Right atrium auricular region (tissue), 2 donors: ENCODE measurements at regions not wholly inside any gene's neighbourhood (a gene's known extent, or its start where the extent isn't known, plus 50 kb on each side); places are given as distances from the start of the nearest gene placed in this dataset.

Source experiments
- DNase-seq: peaks from one replicate; pipeline ENCODE4 v3.0.0-alpha.2; 2019; ENCODE audit warnings: low spot score
- H3K27ac ChIP-seq, 2 donors: fragments of 200-600 bp; sonication (generic); 1 replicate in 1 of 2; 2 replicates in 1 of 2; pipeline ENCODE4 v1.5.1; 2016 to 2019
- H3K27me3 ChIP-seq, 2 donors: fragments of 200-600 bp; sonication (generic); one replicate each; pipeline versions ENCODE4 v1.5.1 to v1.6.0; 2017 to 2019
- H3K36me3 ChIP-seq: fragments of 200-600 bp; sonication (generic); one replicate; pipeline ENCODE4 v1.5.1; 2016
- H3K4me1 ChIP-seq, 2 donors: fragments of 200-600 bp; sonication (generic); one replicate each; pipeline versions ENCODE4 v1.5.1 to v1.6.0; 2017 to 2019
- H3K4me3 ChIP-seq, 2 donors: fragments of 200-600 bp; sonication (generic); 1 replicate in 1 of 2; 2 replicates in 1 of 2; pipeline ENCODE4 v1.5.1; 2017 to 2019; ENCODE audit warnings: mild to moderate bottlenecking in 1 of 2, moderate library complexity in 1 of 2
- H3K9me3 ChIP-seq, 2 donors: fragments of 200-600 bp; sonication (generic); one replicate each; pipeline ENCODE4 v1.5.1; 2019
- CTCF ChIP-seq, 2 donors: fragments of 200-600 bp; sonication (generic); IDR thresholded peaks; one replicate each; pipeline ENCODE4 v1.5.1; 2019; ENCODE audit warnings: antibody characterized with exemption in 2 of 2

DNA sequence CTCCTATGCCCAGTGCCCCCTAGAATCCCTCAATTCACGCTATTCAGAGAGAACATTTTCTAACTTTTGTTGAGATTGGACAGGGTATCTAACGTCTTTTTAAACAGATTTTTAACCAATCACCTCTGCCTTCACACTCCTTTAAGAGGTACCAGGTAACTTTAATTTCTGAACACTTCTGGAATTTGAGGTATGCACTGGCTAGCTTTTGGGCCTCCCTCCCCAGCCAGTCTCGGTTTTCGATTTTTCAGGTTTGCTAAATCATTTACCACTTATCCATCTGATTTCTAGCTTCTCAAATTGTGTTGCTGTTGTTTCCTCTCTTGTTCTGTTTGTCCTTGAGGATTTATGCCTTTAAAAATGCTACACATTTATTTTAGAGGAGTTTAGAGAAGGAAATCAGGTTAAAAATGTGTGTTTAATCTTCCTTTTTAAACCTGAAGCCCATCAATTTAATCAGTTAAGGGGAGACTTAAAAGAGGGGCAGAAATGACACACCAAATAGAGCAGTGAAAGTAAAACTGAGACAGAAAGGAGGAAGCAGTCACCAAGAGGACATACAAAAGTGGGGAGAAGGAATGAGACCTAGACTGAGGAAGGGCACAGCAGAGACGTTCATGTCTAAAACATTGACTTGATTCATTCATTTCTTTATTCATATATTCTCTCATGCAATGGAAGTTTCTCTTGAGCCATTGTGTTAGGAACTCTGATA is 139.6 kb upstream of the HTR2A start:
- no peak for DNase-seq
- no peaks in the 10 kb centered on the region for H3K4me1 ChIP-seq
- no peak for TF ChIP-seq CTCF (IDR thresholded peaks at IDR 0.05)
- no peaks in the 10 kb centered on the region for H3K27me3 ChIP-seq
- H3K27ac ChIP-seq: no peak overlapping the region
- H3K4me3 ChIP-seq: no peak overlapping the region
- no peaks in the 10 kb centered on the region for H3K36me3 ChIP-seq
- no peaks in the 10 kb centered on the region for H3K9me3 ChIP-seq

GRCh38 chr13:47033216-47033615 is 136.4 kb upstream of the HTR2A start:
- TF ChIP-seq CTCF (IDR thresholded peaks at IDR 0.05): no peak

DNA sequence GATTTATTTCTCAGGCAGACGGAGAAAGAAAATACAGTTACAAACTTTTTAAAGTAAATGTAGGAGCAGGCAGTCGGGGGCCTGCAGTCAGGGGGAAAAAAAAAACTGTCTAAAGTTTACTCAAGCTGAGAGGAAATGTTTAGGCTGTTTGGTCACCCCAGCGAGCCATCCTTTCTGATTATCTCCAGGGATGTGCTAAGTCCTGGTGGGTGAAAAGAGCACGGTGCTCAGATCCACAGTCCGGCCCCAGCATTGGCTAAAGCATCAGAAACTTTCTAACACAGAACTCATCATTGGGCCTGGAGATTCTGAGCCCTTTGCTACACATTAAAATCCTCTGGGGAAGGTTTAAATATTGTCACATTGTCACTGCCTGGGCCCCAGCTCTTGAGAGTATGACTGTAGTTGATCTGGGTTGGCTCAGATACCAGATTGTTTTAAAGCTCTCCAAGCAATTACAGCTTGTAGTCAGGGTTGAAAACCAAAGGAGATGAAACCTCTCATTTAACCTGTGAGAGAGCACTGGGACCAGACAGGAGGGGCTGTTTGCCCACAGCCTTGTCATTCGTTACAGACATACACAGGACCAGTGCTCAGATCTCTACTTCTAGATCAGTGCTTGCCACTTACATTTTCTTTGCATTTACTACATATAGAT is 131.1 kb upstream of the HTR2A start:
- H3K36me3 ChIP-seq: no peaks in the 10 kb centered on the region
- DNase-seq: no peak
- no peaks in the 10 kb centered on the region for H3K27me3 ChIP-seq
- TF ChIP-seq CTCF (IDR thresholded peaks at IDR 0.05): no peak
- no peaks in the 10 kb centered on the region for H3K9me3 ChIP-seq
- no peak overlapping the region for H3K4me3 ChIP-seq
- no peak overlapping the region for H3K27ac ChIP-seq
- no peaks in the 10 kb centered on the region for H3K4me1 ChIP-seq

More at GRCh38 chr13:47033216-47033615, 136.4 kb upstream of the HTR2A start:
- H3K36me3 ChIP-seq: no peaks in the 10 kb centered on the region
- no peak overlapping the region for H3K4me3 ChIP-seq
- no peak overlapping the region for H3K27ac ChIP-seq
- no peaks in the 10 kb centered on the region for H3K4me1 ChIP-seq
- no peaks in the 10 kb centered on the region for H3K27me3 ChIP-seq
- H3K9me3 ChIP-seq: no peaks in the 10 kb centered on the region
- DNase-seq: no peak

- Histone ChIP-seq H3K4me1 (no peaks in the 10 kb centered on the region), H3K27me3 (no peaks in the 10 kb centered on the region), H3K27ac (no peak overlapping the region), H3K9me3 (no peaks in the 10 kb centered on the region), H3K36me3 (no peaks in the 10 kb centered on the region), H3K4me3 (no peak overlapping the region)
- no peak for DNase-seq
- TF ChIP-seq CTCF (IDR thresholded peaks at IDR 0.05): no peak
Observed at GRCh38 chr13:47025791-47026447, 129.1 kb upstream of the HTR2A start.

- Histone ChIP-seq H3K27ac (no peak overlapping the region), H3K36me3 (no peaks in the 10 kb centered on the region), H3K27me3 (no peaks in the 10 kb centered on the region), H3K9me3 (peaks cover 0 to 8% of the 10 kb centered on the region in 2 donors), H3K4me1 (no peaks in the 10 kb centered on the region), H3K4me3 (no peak overlapping the region)
- no peak for DNase-seq
- TF ChIP-seq CTCF (IDR thresholded peaks at IDR 0.05): no peak
Observed at GRCh38 chr13:47019977-47020376, 123.1 kb upstream of the HTR2A start.
